ENCODE measurements at regions not wholly inside any gene's neighbourhood (a gene's known extent, or its start where the extent isn't known, plus 50 kb on each side); places are given as distances from the start of the nearest gene placed in this dataset.

DNA sequence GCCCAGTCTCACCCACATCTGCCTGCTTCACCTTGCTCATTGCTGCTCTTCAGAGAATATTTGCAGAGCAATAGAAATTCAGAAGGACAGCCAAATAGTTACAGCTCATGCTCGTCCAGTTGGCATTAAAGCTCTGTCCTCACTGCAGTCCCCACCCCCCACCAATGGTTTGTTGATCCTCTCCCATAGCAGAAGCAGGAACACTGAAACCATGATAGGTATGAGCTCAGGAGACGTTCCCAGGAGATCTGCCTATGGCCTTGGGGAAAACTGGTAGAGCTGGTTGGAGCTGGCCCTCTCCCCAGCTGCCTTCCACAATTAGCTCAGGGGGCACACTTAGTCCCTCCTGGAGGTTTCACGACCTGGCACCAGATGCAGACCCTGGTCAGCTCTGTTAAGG lies 68.6 kb upstream of the KMT2C start:
- TF ChIP-seq, protein P1, sequence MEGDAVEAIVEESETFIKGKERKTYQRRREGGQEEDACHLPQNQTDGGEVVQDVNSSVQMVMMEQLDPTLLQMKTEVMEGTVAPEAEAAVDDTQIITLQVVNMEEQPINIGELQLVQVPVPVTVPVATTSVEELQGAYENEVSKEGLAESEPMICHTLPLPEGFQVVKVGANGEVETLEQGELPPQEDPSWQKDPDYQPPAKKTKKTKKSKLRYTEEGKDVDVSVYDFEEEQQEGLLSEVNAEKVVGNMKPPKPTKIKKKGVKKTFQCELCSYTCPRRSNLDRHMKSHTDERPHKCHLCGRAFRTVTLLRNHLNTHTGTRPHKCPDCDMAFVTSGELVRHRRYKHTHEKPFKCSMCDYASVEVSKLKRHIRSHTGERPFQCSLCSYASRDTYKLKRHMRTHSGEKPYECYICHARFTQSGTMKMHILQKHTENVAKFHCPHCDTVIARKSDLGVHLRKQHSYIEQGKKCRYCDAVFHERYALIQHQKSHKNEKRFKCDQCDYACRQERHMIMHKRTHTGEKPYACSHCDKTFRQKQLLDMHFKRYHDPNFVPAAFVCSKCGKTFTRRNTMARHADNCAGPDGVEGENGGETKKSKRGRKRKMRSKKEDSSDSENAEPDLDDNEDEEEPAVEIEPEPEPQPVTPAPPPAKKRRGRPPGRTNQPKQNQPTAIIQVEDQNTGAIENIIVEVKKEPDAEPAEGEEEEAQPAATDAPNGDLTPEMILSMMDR (IDR thresholded peaks at IDR 0.05) = no peak
- no peak for TF ChIP-seq POLR2A (IDR thresholded peaks at IDR 0.05)

Measured in transverse colon (tissue), 3 donors.